A172 (cell line): ENCODE measurements at regions not wholly inside any gene's neighbourhood (a gene's known extent, or its start where the extent isn't known, plus 50 kb on each side); places are given as distances from the start of the nearest gene placed in this dataset.
A peak's percentile ranks its signal among the peaks of the same experiment; 100 is the strongest.
"Not testable (repeated sequence)": the region's sequence is repeated elsewhere in the genome, so short reads cannot be mapped to it uniquely, and the experiment has no call there.

ENCODE experiments used
- DNase-seq: peaks from one replicate; pipeline ENCODE4 v3.0.0-alpha.2; 2015; ENCODE audit warnings: low spot score

- no peak for DNase-seq
Observed at GRCh38 chr13:87736849-87737385, 65.7 kb downstream of the SLITRK5 start.

DNA sequence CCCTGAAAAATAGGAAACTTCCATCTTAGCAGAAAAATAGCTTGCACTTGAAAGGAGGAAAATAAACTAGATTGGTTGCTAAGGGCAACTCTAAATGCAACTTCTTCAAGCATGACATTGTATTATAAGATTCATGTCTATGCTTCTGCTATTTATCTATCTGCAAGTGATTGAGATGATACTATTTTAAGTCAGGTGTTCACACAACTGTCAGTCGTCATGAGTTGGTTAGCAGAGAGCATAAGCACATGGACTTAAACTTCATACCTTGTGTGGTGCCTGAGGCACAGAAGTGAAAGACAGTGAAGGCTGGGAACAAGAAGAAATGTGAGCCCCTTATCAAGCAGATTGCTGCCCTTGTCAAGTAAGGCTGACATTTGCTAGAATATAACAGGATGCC, 82.9 kb downstream of the SLITRK5 start:
- no peak for DNase-seq

DNA sequence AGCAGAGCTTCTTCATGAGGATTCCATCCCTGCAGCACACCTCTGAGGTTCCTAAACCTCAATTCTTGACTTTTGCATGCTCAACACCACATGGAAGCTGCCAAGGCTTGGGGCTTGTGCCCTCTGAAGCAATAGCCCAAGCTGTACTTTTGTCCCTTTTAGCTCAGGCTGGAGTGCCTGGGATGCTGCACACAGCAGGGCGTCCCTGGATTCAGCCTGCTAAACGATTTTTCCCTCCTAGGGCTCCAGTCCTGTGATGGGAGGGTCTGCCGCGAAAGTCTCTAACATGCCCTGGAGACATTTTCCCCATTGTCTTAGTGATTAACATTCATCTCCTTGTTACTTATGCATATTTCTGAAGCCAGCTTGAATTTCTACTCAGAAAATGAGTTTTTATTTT, 98.3 kb downstream of the SLITRK5 start:
- DNase-seq = no peak

- peak; percentile 41 for DNase-seq
Observed at GRCh38 chr13:87777387-87777786, 106.2 kb downstream of the SLITRK5 start.

DNA sequence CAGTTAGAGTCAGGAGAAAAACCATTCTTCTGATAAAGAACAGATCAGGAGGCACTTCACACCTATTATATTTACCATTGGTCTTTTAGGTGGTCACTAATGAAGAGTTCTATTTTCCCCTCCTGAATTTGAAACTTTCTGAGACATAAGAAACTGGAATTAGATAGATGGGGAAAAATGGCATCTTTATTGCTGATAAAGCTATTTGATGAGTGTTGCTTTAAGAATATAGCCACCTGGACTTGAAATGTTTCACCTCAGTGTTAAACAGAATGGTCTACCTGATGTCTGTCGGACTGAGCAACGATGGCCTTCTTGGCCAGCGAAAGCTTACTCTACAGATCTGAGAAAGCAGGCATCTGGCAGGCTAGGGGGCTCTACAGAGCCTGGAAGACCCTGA, 107.0 kb downstream of the SLITRK5 start:
- no peak for DNase-seq

GRCh38 chr13:87779426-87779825, 108.3 kb downstream of the SLITRK5 start:
- DNase-seq = no peak

DNA sequence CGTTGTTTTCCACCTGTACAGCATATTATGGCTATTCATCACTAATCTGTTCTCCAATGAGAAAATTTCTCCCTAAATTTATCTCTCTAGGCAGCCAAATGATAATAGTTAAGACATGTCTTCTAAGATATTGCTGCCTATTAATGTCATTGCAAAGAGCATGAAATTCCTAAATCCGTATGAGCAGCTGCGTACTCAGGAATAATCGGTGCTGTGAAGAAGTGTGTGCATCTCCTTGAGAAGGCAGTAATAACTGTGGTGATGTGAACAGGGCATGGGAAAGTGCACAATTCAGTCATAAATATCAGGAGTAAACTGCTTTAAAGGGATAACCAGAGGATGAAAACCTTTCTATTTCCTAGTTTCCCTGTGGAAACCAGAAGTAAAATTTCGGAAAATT, 112.2 kb downstream of the SLITRK5 start:
- DNase-seq = no peak

DNA sequence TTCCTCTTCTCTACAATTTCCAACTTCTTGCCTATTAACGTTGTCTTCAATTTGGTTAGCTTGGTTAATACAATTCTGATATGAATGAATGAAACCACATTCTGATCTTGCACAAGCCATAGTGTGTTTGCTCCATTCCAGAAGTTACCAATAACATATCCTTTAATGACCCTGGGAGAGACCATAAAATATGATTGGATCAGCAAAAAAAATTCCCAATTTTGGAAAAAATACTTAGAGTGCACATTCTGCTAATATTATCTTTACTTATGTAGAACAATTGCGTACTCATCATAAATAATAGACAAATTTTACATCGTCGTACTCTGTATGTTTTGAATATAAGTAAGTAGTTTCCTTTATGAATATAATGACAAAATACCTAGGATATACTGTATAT, 117.2 kb downstream of the SLITRK5 start:
- DNase-seq = no peak

- no peak for DNase-seq
Observed at GRCh38 chr13:87792878-87793277, 121.7 kb downstream of the SLITRK5 start.

DNA sequence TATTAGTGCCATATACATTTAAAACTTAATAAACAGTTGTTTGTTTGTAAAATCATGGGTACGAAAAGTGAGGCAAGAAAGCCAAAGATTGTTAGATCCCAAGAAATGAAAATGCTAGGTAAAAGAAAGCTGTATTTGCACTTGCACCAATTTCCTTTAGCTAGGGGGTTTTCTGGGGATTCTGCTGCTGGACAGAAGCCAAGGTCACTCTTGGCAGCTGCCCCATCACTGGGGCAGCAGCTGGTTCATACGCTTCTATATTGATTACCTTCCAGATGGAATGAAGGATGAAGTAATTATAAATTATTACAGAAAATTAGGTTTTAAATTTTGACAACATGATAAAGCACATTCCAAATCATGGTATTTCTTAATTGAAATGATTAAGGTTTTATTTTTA, 127.4 kb downstream of the SLITRK5 start:
- no peak for DNase-seq

DNA sequence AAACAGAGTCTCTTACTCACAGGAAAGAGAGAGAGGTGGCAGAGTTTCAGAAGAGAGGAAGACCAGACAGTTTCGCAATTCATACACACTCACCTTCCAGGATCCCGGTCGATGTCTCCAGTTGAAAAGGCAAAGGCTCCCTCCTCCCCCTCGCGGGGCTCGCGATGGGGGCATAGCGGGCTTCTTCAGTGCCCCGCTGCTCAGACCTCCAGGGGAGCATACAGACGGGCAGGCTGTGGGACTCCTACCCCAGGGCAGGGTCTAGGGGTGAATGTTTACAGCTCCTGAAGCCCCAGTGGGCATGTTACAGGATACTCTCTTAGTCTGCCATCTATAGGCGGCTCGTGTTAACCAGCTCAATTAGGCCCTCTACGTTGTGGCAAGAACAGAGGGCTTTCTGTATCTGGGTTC, 139.2 kb downstream of the SLITRK5 start:
- DNase-seq = no peak

- DNase-seq = no peak
Observed at GRCh38 chr13:87810920-87811344, 139.8 kb downstream of the SLITRK5 start.

DNA sequence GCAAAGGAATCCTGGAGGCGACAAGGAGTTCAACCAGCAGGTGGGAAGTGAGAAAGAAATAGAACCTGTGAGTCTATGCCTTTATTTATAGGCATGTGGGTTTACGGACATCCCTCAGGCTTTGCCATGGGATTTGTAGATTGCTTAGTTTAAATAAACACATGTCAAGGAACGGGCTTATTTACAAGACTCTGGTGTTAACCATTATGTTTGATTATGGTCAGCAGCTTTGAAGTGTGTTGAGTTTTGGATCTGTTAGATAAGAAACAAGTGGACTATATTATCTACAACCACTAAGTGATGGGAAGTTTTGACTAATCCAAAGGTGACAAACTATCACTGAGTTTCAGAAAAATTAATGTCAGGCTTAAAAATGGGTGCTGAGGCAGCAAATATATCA, 143.2 kb downstream of the SLITRK5 start:
- no peak for DNase-seq

- no peak for DNase-seq
Observed at GRCh38 chr13:87820241-87820640, 149.1 kb downstream of the SLITRK5 start.

- peak; percentile 33 for DNase-seq
Observed at GRCh38 chr13:87821512-87821911, 150.3 kb downstream of the SLITRK5 start.

DNA sequence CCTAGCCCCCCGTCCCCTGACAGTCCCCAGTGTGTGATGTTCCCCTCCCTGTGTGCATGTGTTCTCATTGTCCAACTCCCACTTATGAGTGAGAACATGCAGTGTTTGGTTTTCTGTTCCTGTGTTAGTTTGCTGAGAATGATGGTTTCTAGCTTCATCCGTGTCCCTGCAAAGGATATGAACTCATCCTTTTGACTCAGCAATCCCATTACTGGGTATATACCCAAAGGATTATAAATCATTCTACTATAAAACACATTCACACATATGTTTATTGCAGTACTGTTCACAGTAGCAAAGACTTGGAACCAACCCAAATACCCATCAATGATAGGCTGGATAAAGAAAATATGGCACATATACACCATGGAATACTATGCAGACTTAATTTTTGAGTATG, 155.1 kb downstream of the SLITRK5 start:
- DNase-seq = not testable (repeated sequence)

GRCh38 chr13:87827479-87827878, 156.3 kb downstream of the SLITRK5 start:
- DNase-seq = peak; percentile 72

GRCh38 chr13:87837522-87837921, 166.4 kb downstream of the SLITRK5 start:
- DNase-seq = no peak

GRCh38 chr13:87837946-87838345, 166.8 kb downstream of the SLITRK5 start:
- DNase-seq = no peak

GRCh38 chr13:87851410-87851809, 180.2 kb downstream of the SLITRK5 start:
- DNase-seq = no peak

DNA sequence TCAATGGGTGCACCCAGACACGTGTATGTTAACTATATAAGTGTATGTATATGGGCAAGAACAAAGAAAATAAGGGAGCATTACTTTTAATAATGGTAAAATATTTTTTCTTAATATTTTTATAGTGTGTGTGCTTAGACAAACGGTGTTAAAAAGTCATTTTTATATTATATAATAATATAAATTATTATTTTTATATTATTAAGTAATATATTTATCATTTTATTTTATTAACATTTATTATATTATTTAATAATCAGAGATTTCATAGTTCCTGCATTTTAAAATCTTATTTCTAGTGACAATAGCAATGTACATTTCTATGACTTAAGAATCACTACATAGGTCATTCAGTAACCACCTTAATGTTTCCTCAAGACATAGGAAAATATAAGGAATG, 184.4 kb downstream of the SLITRK5 start:
- no peak for DNase-seq

DNA sequence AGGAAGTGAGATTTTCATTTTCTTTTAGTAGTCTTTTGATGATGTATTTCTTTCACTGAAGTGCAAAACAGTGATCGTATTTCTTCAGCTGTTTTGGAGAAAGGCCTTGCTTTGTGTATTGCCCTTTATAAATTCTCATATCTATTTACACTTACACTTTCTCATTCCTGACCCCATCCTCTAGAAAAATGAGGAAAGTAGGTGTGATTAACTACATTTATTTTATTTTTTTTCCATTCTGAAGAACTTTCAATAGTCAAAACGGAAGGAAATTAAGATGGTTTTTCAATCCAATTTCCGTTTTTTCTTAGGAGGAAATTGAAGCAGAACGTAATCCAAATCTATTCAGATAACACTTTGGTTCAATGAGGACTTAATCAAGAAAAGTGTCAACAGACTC, 188.1 kb downstream of the SLITRK5 start:
- no peak for DNase-seq

- no peak for DNase-seq
Observed at GRCh38 chr13:87867426-87867825, 196.3 kb downstream of the SLITRK5 start.

DNA sequence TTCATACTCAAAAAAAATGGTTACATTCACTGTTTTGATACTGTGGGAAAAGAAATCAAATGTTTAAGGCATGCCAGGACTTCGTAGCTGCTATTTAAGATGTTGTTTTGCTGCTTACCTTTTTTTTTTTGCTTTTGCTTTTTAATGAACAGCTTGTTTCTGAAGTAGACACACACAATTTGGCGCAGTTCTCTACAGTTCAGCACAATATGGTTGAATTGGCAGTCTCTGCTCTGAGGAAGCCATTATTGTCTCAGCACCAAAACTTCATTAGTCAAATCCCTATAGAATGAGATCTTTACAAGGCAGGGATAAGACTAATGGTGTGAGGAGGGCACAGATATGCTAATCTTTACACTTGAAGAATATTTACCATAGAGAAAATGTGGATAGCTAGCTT, 197.6 kb downstream of the SLITRK5 start:
- DNase-seq = no peak

- no peak for DNase-seq
Observed at GRCh38 chr13:87872813-87873212, 201.6 kb downstream of the SLITRK5 start.
